ENCODE measurements at regions not wholly inside any gene's neighbourhood (a gene's known extent, or its start where the extent isn't known, plus 50 kb on each side); places are given as distances from the start of the nearest gene placed in this dataset.
"Not testable (repeated sequence)": the region's sequence is repeated elsewhere in the genome, so short reads cannot be mapped to it uniquely, and the experiment has no call there.

DNA sequence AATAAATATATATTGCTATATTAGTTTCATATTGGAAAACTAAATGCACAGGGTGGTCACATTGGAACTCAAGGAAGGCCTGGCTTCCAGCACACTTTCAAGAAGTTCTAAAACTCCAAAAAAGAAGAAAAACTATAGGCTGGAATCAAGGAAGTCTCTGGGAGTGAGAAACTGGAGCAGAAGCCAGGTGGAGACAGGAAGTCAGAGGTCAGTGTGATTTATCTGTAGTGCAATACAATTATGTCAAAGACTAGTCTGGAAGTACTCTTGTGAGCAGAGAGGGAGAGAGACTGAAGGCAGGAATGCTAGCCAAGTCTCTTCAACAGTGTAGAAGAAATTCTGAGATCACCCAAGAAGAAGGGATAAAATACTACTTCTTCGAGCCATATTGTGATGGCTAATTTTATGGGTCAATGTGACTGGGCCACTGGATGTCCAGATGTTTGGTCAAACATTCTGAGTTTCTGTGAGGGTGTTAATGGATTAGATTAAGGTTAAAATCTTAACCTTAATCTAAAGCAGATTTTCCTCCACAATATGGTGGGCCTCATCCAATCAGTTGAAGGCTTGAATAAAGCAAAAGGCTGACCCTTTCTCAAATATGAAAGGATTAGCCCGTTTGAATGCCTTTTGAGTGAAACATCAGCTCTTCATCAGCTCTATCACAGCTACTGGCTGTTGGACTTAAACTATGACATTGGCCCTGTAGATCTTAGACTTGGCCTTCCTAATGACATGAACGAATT, 208.0 kb downstream of the TDRD15 start:
- DNase-seq (ENCODE audit: low read depth, low spot score) = no peak

- DNase-seq (ENCODE audit: low read depth, low spot score) = no peak
These were observed 209.3 kb downstream of the TDRD15 start for GRCh38 chr2:21332993-21333625.

GRCh38 chr2:21333684-21334083, 209.9 kb downstream of the TDRD15 start:
- DNase-seq (ENCODE audit: low read depth, low spot score) = no peak

DNA sequence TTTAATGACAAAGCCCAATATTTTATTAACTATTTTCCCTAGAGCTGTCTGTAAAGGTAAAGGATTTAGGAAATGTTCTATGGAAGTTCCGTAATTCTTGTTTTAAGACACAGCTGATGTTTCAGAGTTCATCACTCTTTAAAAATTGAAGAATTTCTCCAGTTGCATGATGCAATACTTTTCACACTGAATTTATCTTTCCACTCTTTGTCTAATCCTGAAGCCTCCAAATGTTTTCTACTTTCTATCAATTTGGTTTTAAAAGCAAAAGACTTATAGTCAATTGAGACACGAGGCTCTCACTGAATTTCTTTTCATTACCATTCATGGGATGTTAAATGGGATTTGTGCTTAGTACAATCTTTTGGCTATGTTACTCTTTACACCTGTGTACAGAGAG, 223.2 kb downstream of the TDRD15 start:
- no peak for DNase-seq (ENCODE audit: low read depth, low spot score)

DNA sequence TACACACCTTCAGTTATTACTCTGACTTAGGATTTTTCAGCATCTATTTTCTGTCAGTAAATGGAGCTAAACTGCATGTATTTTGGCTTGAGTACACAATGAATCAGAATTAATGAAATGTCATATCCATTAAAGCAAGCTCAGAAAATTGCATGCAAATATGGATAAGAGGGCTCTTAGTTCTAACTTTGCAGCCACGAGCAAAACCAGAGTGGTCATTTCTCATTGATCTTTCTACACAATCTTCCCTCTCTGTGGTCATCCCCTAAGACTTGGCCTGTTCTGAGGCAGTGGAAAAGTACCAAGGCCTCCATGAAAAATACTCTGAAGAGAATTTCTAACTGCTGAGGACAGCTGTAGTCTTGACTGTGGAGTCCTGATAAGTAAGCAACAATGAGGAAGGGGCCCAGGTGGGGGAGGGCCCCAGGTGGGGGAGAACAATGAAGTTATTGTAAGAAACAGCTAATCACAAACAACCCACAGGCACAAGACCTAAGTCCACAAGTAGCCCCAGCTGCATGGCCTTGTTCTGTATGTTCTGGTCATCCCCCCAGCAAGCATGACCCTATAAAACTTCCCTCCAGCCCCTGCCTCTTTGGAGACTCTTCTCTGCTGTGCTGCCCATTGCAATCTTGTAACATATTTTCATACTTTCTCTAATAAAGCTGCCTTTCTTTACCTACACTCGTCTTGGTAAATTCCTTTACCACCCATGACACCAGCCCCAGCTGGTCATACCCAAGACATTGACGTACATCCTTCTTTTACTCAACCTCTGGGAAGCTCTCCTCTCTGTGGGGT, 230.3 kb downstream of the TDRD15 start:
- DNase-seq (ENCODE audit: low read depth, low spot score) = no peak

- DNase-seq (ENCODE audit: low read depth, low spot score) = no peak
These were observed 232.5 kb downstream of the TDRD15 start for GRCh38 chr2:21356086-21356856.

- DNase-seq (ENCODE audit: low read depth, low spot score) = no peak
These were observed 233.1 kb downstream of the TDRD15 start for GRCh38 chr2:21356857-21357255.

GRCh38 chr2:21358976-21359375, 235.2 kb downstream of the TDRD15 start:
- DNase-seq (ENCODE audit: low read depth, low spot score) = no peak

DNA sequence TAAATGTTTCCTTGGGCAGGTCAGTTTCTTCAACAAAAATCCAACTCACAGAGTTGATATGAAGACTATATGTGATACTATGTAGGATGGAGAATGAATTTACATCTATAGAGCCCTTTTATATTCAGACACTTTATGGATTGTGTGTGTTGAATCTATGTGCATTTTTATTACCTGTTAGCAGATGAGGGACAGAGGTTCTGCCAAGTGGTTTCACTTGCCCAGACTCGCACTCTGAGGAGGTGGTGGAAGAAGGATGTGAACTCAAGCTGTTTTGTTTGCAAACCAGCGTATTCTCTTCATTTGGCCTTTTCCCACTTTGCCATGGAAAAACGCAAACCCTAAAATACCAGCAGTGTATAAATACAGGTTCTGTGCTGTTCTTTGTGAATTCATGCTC, 237.6 kb downstream of the TDRD15 start:
- DNase-seq (ENCODE audit: low read depth, low spot score) = no peak

- no peak for DNase-seq (ENCODE audit: low read depth, low spot score)
These were observed 238.3 kb downstream of the TDRD15 start for GRCh38 chr2:21361957-21362486.

GRCh38 chr2:21363364-21363763, 239.6 kb downstream of the TDRD15 start:
- DNase-seq (ENCODE audit: low read depth, low spot score) = no peak

- no peak for DNase-seq (ENCODE audit: low read depth, low spot score)
These were observed 243.7 kb downstream of the TDRD15 start for GRCh38 chr2:21367421-21367820.

DNA sequence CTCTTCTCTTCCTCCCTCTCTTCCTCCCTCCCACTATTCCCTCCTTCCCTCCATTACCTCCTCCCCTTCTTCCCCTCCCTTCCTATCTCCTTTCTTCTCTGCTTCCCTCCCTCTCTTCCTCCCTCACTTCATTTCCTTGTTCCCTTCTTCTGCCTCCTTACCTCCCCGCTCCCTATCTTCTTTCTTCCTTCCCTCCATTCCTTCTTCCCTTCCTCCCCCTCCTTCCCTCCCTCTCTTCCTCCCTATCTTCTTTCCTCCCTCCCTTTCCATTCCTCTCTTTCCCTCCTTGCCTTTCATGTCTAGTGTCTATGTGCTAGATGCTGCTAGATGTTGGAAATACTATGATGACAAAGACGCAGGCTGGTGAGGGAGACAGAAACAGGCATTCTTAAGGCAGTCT, 246.0 kb downstream of the TDRD15 start:
- DNase-seq (ENCODE audit: low read depth, low spot score) = no peak

- DNase-seq (ENCODE audit: low read depth, low spot score) = no peak
These were observed 247.8 kb downstream of the TDRD15 start for GRCh38 chr2:21371499-21372003.

DNA sequence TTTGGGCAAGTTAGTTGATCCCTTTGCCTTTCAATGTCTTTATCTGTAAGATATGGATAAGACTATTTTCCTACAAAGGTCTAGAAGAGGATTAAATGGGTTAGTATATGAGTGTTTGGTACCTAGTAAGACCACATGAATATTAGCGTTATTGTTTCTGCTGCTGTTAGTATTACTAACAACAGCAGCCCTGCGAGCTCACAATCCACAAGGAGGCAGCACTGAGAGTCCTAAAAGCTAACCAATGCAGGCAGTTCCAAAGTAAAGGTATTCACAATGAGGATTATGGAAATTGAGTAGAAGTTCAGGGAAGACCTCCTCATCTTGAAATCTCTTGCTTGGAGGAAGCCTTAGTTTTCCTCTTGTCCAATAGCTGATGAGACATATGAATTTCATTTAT, 248.9 kb downstream of the TDRD15 start:
- DNase-seq (ENCODE audit: low read depth, low spot score) = no peak

DNA sequence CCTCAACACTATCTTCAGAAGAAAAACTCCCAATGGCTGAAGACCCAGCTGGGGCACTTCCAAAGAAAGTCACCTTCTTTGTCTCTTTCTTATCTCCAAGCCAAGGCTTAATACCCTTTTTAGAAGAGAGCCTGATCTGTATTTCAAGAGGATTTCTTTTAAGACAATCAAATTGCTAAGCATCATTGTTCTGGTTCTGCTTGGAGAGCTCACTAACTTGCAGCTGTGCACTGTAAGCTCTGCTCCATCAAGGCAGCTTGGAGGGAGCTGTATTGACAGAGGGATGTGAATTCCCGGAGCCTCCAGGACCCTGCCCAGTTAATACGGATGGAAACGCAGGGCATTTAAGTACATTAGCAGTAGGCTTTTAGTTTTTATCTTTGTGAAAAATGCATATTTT, 253.1 kb downstream of the TDRD15 start:
- DNase-seq (ENCODE audit: low read depth, low spot score) = no peak

GRCh38 chr2:21379140-21379539, 255.4 kb downstream of the TDRD15 start:
- DNase-seq (ENCODE audit: low read depth, low spot score) = no peak

DNA sequence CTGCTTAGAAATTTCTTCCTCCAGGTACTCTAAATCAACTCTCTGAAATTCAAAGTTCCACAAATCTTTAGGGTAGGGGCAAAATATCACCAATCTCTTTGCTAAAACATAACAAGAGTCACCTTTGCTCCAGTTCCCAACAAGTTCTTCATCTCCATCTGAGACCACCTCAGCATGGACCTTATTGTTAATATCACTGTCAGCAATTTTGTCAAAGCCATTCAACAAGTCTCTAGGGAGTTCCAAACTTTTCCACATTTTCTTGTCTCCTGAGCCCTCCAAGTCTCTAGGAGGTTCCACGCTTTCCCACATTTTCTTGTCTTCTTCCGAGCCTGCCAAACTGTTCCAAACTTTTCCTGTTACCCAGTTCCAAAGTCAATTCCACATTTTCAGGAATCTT, 255.9 kb downstream of the TDRD15 start:
- not testable (repeated sequence) for DNase-seq (ENCODE audit: low read depth, low spot score)

DNA sequence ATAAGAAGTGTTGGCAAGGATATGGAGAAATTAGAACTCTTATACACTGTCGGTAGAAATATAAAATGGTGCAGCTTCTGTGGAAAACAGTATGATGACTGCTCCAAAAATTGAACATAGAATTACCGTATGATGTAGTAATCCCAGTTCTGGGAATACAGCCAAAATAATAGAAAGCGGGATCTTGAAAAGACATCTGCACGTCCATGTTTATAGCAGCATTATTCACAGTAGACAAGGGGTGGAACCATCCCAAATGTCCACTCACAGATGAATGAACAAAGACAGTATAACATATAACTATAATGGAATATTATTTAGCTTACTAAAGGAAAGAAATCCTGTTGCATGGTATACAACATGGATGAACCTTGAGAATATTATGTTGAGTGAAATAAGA, 257.7 kb downstream of the TDRD15 start:
- no peak for DNase-seq (ENCODE audit: low read depth, low spot score)

GRCh38 chr2:21382701-21383520, 259.1 kb downstream of the TDRD15 start:
- DNase-seq (ENCODE audit: low read depth, low spot score) = no peak

DNA sequence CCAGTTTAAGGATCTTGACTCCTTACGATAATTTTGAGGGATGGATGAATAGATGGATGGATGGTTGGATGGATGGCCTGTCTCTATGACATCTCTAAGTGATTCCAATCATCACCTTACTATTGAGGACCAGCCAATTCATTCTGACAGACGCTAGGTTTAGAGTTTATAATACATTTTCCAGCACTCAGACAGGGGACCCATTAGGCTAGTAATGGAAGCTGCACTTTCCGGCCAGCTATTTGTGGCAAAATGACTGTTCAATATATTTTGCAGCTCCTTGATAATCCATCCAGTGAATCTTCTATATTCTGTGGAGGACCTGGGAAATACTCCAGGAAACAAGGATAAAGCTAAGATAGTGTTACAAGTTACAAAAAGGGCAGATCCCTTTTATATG, 262.9 kb downstream of the TDRD15 start:
- no peak for DNase-seq (ENCODE audit: low read depth, low spot score)
